IPS-11a (cell line): ENCODE measurements at regions not wholly inside any gene's neighbourhood (a gene's known extent, or its start where the extent isn't known, plus 50 kb on each side); places are given as distances from the start of the nearest gene placed in this dataset.

Experiments
- H3K4me3 ChIP-seq: one replicate; pipeline ENCODE4 v1.5.1; 2013; ENCODE audit warnings: low read depth, low read length, control low read depth

DNA sequence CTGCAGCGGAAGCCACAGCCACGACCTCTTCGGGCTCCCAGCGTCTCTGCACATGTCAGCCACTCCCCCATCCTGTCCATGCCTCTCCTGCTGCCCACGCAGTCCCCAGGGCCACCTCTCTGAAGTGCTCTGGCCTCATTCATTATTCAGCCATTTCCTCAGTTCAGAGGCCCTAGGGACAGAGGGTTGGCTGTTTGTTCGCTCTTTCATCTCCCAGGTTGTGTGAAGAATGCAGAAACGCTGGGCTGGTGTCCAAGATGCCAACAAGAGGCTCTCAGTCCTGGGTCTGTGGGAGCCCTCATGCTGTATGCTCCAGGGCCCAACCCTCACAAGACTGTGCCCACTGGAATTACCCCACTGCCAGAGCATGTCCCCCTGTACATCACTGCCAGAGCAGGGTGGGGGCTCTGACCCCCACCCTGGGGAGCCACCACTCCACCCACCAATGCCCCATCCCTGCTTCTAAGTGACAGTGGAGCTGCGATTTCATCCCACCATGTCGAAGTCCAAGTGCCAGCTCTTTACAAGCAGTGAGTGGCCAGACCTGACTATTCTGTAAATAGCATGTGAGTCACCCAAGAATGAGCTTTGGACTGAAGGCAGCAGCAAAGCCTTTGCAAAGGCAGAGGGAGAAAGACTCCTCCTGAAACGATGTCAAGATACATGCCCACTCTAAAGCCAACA, 209.6 kb downstream of the BUD13 start:
- H3K4me3 ChIP-seq, result no peak overlapping the region

DNA sequence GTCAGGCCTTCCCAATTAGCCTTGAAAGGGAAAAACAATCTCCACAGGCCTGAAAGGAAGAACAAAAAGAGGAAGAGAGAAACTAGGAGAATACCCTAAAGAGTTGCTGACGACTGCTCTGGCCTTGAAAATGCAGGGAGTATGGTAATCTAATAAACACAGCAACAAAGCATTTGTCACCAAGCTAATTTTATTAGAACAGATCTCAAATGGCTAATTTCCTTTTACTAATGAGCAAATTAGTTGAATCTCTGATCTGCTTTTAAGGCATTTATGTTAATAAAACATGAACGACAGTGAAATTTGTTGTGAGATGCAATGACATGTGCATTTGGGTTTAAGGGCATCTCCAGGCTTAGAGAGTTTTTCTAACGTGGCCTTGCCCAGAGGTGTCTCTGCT, 212.2 kb downstream of the BUD13 start:
- H3K4me3 ChIP-seq, result no peak overlapping the region

DNA sequence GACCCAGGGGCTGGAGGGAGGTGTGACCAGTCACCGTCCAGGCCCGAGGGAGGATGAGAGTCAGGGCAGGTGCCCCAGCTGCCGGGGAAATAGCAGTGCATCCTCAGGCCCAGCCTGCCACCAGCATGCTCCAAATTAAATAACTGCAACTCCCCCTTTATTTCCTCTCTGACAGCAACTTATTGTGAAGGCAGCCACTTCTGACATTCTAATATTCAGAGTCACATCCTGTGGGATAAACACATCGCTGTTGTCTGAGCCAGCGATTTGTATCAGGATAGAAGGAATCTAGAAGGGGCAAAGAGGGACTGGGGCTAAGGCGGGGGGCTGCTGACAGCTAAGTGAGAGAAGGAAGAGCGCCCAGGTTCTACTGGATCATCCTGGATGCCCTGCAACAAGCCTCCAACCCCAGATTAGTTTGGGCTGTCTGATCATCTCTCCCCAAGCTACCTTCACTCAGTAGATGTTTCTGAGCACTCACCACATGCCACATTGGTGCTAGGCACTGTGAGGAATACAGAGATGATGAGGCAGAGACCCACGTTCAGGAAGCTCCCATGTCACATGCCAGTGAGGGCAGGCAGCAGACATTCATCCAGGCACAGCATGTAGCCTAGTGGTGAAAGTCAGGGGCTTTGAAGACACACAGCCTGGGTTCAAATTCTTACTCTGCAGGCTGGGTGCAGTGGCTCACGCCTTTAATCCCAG, 214.1 kb downstream of the BUD13 start:
- no peak overlapping the region for H3K4me3 ChIP-seq

DNA sequence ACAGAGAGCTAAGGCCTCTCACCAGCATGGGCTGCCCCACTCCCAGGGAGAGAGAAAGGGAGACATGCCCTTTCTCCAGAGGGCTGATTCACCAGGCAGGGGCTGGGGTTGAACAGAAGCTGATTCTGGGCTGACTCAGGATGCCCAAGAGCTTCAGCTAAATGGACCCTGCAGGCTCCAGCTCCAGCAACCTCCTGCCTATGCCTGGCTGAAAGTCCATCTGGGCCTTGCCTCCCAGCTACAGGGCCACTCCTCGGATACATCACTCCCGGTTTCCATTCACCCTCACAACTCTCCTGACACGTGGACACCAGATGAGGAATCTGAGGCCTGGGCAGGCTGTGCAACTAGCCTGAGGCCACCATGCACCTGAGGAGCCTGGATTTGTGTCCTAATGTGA, 215.5 kb downstream of the BUD13 start:
- H3K4me3 ChIP-seq, result no peak overlapping the region

DNA sequence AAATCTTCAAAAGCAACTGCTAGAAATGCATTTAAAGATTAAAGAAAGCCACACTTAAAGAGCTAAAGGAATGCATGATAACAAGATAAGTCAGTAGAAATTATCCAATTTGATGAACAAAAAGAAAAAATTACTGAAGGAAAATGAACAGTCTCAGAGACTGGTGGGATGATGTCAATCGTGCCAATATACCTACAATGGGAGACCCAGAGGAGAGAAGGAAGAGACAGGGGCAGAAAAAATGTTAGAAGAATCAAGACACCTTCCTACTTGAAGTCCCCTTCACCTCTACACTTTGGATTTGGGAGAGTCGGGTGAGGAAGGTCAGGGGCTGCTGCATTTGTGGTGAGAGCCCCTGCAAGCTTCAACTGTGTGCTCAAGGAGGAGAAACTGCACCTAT, 216.3 kb downstream of the BUD13 start:
- no peak overlapping the region for H3K4me3 ChIP-seq

DNA sequence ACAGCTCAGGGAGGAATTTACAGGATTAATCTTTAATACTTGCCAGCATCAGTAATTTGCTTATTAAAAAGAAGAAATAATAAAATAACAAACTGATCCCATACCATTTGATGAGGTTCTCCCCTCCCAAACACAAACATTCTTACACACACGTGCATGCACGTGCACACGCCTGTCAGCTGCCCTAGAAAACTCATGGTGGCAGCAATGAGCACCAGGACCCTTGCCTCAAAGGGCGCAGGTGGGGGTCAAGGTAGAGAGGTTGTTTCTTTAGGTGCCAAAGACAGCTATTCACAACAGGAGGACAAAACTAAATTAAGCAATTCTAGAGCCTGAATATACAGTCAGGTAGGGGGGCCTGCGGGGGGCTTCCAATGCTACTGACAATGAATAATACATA, 219.3 kb downstream of the BUD13 start:
- H3K4me3 ChIP-seq, result no peak overlapping the region

DNA sequence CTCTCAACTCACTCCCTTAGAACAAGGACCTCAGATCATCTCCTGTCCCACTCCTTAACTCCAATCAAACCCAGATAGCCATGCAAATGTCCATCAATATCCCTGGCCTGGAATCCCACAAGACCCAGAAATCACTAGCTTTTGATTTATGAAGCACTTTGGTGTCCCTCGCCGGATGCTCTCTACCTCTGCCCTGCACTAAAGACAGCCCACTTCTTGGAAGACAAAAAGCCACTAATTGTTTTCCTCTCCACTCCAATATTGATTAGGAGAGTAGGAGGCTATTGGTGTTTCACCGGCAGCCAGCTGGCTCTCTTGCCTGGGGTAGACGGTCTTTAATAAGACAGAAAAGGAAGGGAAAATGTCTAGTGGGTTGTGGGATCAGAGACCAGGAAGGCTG, 221.2 kb downstream of the BUD13 start:
- no peak overlapping the region for H3K4me3 ChIP-seq

DNA sequence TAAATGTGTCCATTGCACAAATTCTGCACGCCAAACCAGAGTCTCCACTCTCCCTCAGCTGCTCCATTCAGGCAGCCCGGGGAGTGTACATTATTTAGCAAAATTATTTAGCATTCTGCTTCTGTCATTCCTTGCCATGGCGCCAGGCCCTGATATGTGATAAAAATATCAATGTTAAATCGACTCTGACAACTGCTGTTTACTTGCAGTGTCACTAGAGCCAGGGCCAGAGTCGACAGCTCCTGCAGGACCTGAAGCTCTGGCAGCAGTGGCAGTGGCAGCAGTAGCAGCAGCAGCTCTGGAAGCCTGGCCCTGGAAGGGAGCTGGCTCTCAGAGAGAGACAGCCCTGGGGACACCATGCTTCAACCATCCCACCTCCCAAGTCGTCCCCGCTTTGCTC, 224.5 kb downstream of the BUD13 start:
- H3K4me3 ChIP-seq, result no peak overlapping the region

DNA sequence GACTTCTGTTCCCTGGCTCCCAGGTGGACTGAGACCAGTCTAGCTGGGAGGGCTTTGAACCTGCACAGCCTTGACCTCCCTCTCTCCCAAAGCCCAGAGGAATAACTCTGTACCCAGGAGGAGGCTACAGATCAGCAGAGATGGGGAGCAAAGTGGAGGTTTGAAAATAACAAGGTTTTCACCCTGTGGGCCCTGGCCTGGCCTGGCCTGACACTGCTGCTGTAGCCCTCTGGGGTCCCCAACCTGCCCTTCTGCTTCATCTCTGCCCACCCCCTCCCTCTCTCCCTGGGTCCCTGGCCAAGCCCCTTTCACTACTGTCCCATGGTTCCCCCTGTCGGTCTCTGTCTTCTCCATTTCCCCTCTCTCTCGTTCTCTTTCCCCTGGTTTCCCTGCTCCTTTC, 225.2 kb downstream of the BUD13 start:
- no peak overlapping the region for H3K4me3 ChIP-seq

DNA sequence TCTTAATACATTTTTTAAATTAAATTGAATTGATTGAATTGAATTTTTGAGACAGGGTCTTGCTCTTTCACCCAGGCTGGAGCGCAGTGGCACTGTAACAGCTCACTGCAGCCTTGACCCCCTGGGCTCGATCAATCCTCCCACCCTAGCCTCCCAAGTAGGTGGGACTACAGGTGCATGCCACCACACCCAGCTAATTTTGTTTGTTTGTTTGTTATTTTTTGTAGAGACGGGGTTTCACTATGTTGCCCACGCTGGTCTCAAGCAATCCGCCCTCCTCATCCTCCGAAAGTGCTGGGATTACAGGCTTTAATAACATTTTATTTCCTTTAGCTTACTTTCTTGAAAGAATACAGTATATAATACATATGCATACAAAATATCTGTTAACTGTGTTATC, 226.9 kb downstream of the BUD13 start:
- no peak overlapping the region for H3K4me3 ChIP-seq

DNA sequence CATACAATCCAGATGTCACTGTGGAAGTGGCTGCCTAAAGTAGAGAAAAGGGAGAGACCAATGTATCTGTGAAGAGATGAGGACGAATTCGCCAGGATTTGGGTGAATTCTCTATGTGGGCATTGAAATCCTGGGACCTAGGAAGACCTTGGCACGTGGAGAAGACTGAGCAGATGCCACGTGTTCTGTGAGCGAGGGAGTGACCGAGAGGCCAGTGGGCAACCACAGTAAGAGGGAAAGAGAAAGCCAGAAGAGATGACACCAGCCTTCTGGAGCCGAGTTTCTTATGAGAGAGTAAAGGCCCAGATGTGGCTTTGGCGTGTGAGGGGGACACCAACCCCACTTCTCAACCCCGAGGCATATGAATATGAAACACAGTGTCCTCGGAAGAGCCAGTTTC, 228.1 kb downstream of the BUD13 start:
- no peak overlapping the region for H3K4me3 ChIP-seq

DNA sequence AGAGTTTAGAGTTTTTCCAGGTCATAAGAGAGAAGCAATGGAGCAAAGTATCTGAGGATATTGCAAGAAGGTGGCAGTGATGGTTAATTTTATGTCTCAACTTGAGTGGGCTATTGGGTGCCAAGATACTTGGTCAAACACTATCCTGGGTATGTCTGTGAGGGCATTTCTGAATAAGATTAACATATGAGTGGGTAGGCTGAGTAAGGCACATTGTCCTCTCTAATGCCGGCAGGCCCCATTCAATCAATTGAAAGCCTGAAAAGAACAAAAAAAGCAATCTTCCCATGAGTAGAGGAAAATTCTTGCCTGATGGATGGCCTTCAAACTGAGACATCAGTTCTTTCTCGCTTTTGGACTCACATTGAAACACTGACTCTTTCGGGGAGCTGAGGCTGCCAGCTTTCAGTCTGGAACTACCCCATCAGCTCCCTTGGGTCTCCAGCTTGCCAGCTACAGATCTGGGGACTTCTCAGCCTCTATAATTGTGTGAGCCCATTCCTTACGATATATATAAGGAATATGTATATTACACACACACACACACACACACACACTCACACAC, 228.8 kb downstream of the BUD13 start:
- H3K4me3 ChIP-seq, result no peak overlapping the region

DNA sequence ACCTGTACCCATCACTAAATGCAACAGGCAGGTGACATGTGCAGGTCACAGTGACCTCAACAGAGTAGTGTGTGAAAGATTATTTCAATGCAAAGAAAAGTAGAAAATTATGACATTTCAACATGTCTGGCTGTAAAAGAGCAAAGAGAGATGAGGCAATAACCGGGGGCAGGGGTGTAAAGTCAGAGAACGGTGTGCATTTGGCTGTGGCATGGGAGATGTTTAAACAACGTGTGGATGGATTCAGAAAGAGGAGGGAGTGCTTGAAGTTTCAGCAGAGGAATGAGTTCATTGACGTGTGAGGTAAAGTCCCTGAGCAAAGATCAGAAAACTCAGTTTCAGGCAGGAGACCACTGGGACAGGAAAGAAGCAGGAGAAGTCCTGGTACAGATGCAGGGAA, 229.7 kb downstream of the BUD13 start:
- H3K4me3 ChIP-seq, result no peak overlapping the region

DNA sequence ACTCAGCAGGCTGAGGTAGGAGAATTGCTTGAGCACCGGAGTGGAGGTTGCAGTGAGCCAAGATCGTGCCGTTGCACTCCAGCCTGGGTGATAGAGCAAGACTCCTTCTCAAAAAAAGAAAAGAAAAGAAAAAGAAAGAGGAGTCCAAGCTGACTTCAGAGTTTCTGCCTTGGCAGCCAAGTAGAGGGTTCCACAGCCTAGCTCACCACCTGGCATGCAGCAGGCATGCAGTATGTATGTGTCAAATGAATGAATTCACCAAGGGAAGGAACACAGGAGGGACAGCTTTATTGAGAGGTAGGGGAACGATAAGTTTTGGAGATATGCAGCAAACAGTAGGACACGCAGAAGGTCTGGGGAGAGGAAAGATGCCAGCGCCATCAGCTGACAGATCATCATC, 230.4 kb downstream of the BUD13 start:
- no peak overlapping the region for H3K4me3 ChIP-seq

DNA sequence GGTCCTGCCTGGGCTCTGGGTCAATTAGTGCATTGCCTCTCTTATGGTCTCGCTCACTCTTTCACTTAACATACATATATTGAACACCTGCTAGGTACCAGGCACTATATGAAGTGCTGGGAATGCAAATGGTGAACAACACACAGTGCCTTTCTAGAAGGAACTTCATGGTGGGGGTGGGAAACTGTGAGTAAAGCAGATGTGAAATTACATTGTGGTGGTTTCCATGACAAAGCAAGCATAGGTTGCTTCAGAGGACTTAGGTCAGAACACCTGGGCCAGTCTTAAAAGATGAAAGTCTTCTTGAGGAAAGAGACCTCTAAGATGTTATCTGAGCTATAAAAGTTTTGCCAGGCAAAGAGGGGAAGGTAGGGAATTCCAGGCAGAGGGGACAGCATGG, 231.3 kb downstream of the BUD13 start:
- no peak overlapping the region for H3K4me3 ChIP-seq

DNA sequence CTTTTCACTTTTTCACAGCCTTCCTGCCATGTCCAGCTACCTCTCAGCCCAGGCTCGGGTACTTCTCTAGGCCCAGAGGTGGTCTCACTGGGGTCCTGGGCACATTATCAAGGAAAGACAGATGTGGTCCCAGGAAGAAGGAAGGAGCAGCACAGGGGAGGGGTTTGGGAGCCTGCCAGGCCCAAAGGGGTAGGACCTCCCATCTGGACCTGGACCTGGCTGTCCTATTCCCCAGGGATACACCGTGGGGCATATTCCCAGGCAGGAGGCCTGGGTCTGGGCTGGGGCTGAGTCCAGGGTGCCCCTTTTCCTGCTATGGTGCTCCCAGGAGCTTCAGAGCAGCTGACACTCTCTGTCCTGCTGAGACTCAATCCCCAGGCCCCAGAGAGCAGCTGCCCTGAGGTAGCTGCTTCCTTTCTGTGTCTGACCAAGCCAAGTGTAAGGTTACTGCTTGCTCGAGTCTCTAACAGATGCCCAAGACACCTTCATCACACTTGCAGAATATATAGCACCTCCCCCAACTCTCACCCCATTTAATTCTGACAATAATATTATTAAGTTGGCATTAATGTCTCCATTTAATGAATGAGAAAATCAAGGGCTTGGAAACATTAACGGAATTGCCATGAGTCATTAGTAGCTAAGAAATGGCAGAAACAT, 232.0 kb downstream of the BUD13 start:
- H3K4me3 ChIP-seq, result no peak overlapping the region

DNA sequence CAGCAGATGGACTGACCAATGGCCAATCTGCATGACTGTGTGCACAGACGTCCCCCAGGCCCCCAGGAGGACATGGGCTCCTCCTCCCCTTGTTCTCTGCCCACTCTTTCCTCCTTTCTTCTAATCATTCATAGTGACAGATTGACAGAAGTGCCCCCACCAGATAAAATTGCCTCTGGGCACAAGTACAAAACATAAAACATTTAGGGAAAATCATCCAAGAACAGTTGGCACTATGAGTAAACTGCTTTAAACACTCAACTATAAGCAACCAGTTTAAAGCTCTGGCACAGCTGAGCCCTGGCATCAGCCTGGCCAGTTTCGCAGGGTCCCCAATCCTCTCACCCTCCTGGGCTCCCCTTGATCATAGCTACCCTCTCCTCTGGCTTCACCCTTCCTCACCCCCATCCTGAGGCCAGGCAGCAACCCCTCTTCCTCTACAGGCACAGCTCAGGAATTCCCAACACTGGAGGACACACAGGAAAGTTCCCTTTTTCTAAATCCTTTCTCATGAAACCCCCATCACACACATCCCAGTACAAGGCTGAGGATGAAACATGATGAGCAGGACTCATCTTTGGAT, 232.9 kb downstream of the BUD13 start:
- no peak overlapping the region for H3K4me3 ChIP-seq

DNA sequence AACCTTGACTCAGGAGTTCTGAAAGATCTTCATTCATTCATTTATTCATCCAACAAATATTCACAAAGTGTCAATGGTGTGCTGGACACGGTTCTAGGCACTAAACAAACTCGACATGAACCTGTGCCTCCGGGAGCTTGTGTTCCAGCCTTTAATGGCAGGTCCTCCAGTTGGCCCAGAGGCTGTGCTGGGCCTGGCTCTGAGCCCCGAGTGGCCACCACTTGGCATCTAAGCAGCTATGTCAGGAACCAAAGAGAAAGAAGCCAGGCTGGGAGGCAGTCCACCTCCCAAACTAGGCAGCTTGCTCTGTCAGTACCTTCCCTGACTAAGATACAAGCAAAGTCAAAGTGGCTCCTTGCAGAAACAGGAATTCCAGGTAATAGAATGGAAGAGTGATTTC, 233.6 kb downstream of the BUD13 start:
- no peak overlapping the region for H3K4me3 ChIP-seq

DNA sequence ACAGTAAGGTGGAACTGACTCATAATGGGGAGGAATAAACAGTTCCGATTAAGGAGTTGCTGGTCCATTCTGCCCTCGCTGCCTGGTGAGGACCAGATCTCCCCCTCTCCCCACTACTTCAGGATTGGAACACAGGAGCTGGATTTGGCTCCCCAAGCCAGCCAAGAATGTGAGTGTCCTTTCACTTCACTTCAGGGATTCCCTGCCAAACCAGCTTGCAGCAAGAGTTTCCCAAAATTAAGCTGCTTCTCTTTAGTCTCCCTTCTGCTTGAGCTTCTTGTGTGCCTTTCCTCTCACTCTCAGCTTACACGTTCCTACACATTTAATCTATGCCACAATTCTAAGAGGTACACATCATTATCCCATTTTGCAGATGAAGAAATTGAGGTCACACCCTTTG, 234.1 kb downstream of the BUD13 start:
- H3K4me3 ChIP-seq, result no peak overlapping the region

DNA sequence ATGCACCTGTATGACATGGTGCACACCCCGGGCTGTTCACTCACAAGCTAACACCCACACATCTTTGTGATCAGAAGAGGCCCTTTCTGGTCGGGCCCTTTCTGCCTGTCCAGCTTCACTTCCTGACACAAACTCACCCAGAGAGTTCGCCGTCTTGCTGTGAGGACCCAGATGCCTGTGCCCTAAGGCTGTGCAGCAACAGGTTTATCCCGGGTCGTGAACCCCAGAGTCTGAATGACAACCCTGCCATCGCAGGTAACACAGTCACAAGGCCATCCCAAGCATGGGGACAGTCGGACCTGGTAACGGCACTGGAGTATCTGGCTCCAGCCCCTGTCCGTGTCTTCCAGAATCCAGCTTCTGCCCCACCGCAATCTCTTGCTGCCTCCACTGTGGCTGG, 235.1 kb downstream of the BUD13 start:
- no peak overlapping the region for H3K4me3 ChIP-seq

DNA sequence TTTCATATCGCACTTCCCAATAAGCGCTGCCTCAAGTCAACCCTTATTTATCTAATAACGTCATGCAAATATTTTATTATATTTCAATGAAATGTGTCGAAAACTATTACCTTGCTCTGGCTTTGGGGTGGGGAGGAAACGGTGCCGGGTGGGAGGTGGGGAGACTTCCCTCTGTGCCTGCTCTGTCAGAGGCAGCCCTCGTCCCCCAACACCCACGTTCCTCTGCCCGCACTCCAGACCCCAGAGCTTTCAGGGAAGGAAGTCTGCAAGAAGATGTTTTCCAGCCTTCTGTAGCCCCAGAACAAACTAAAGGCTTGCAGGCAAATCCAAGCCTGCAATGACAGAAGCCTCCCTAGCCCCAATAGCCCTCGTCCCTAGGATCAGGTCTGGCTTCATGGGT, 235.7 kb downstream of the BUD13 start:
- no peak overlapping the region for H3K4me3 ChIP-seq

DNA sequence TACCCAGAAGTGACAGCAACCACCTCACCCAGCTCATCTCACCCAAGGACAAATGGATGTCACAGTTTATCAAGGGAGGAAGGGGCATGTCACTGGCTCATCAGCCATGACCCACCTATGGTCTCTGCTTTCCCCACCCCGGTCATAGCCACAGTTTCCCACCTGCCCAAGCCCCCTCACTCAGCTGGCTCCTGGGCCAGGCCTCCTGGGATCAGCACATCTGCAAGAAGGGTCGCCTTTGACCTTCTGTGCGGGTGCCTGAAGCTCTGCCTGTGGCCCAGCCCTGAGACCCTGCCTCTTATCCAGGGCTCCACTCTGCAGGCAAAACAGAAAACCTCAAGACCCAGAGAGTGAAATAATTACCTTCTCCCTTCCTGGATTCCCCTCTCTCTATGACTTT, 236.4 kb downstream of the BUD13 start:
- no peak overlapping the region for H3K4me3 ChIP-seq
